Right forelimb (tissue), 1 donor: ENCODE measurements at regions not wholly inside any gene's neighbourhood (a gene's known extent, or its start where the extent isn't known, plus 50 kb on each side); places are given as distances from the start of the nearest gene placed in this dataset.

ENCODE experiments used
- DNase-seq: peaks from one replicate; pipeline ENCODE4 v3.0.0-alpha.2; 2018

DNA sequence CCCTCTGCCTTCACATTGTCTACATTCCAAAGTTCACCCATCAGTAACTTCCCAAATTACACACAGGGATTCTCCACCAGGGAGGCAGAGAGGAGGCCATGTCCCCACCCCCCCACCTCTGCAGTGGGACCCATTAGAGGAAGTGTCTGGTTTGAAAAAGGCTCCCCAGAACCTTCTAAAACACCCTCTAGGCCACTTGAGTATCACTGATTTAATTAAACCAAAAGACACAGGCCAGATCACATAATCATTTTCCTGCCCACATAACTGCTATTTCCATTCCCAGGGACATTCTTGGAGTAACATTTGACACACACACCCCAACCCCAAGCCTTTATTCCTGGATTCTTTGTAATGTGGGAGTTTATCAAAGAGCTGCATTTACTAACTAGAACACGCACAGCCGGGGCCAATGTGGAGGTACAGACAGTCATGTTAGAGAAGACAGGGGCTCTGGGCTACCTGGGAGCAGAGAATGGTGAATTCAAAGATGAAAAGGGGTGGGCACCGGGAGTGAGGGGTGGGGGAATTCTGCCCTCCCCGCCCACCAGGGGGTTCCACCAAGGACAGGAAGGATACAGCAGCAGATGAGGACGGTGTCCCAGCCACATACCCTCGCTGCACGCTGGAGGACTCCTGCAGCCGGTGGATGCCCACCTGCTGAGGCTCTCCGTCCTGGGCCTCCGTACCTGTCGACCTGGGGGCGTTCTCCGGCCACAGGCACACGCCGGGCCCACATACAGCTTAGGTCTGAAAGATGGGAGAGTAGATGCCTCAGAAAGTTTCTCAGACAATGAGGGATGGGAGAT is 201.4 kb upstream of the CTNNB1 start:
- peak; percentile 41 for DNase-seq

- no peak for DNase-seq
Measured at GRCh38 chr3:40999682-41000081, 199.6 kb upstream of the CTNNB1 start.

GRCh38 chr3:41000471-41000870 is 198.8 kb upstream of the CTNNB1 start:
- DNase-seq, result no peak

- no peak for DNase-seq
Measured at GRCh38 chr3:41001556-41001955, 197.7 kb upstream of the CTNNB1 start.

GRCh38 chr3:41002104-41002503 is 197.2 kb upstream of the CTNNB1 start:
- no peak for DNase-seq

- no peak for DNase-seq
Measured at GRCh38 chr3:41007399-41007798, 191.9 kb upstream of the CTNNB1 start.

DNA sequence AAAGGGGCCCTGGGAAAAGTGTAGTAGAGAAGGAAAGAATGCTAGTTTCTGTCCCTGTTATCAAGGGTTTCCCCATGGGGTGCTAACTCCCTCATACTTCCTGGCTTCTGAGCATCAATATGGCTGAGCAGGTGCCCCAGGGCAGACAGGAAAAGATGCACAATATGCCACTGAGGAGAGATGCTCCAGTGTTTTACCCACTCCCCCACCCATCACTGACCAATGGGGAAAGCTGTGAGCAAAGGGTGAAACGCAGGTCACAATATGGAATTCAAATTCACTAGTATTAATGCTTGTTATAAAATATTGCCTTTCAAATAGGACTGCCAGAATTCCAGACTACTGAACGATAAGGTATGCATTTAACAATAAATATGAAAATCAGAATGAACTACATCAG is 187.5 kb upstream of the CTNNB1 start:
- no peak for DNase-seq

DNA sequence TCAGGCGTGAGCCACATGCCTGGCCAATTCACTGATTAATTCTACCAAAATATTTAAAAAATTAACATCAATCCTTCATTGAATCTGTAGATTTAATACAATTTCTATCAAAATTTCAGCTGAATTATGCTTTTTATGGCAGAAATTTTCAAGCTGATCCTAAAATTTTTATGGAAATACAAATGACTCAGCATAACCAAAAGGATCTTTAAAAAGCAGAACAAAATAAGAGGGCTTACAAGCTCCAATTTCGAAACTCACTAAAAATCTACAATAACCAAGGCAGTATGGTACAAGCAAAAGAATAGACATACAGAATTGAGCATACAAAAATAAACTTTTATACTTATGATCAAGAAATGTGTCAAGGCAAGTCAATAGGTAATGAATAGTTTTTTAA is 180.4 kb upstream of the CTNNB1 start:
- no peak for DNase-seq

DNA sequence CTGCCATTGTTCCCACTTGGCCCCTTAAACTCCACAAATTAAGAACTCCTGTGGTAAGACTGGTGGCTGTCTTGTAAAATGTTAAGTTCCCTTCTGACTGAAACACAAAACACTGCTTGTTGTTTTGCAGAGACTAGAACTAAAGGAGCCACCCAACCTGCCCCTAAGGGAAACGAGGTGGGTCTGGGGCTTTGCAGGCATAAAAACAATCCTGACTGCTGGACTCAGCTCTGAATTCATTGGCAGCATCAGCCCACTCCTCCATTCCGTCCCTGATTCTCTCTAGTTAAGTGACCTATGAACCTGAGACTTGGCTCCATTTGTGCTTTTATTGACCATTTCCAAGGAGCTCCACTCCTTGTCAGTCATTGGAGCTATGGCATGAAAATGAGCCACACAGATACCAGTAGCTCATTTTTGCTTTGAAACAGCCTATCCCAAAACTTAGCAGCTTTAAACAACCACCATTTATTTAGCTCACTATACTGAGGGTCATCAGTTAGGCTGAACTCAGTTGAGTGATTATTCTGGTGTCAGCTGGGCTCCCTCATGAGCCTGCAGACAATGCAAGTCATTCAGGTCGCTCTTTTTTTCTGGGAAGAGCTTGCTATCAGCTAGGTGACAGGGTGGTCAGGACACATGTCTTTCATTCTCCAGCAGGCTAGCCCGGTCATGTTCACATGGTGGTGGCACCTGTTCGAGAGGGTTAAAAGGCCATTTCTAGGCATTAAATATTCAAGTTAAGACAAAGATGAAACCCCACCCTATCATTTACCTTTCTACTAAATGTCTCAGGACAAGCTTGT is 175.1 kb upstream of the CTNNB1 start:
- DNase-seq, result no peak

- no peak for DNase-seq
Measured at GRCh38 chr3:41026394-41027177, 172.7 kb upstream of the CTNNB1 start.

GRCh38 chr3:41029356-41029755 is 169.9 kb upstream of the CTNNB1 start:
- no peak for DNase-seq

- no peak for DNase-seq
Measured at GRCh38 chr3:41030220-41030619, 169.1 kb upstream of the CTNNB1 start.

DNA sequence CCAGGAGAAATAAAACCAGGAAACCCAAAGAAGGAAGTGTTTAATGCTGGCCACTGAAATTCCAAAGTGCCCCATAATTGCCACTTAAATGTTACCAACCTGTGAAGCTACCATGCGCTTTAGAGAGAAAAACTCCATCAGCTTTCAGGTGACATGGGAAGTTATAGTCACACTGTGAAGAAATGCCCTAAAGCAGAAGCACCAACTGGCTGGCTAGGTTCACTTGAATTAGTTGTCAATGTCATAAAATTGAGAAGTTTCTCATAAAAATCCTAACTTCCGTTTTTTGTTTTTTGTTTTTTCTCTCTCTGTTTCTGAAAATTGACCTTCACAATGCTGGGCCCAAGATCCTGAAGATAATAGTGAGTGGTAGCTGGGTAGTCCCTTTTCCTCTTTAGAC is 167.9 kb upstream of the CTNNB1 start:
- DNase-seq, result no peak

DNA sequence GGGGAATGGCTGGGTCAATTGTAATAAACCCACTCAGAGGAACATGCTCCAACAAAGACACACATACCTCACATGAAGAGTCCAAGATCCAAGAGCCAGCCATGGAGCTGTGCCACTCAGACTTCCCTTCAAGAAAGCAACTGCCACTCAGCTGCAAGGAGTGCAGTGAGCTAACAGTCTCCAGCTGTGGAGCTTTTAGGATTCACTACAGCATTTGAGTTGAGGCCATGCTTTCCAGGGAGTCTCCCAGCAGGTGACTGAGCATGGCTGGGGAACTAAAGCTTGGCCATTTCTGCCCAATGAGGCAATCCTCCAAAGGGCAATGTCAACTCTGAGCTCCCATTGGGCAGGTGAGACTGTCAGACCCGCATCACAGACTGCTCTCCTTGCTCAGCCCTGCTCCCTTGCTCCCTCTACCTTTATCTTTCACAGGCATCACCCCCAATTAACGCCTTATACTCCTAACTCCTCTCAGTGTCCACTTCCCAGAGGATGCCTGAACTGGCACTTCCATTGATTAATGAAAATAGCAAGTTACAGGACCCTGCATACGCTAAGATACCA is 165.3 kb upstream of the CTNNB1 start:
- no peak for DNase-seq

GRCh38 chr3:41035456-41036022 is 163.8 kb upstream of the CTNNB1 start:
- DNase-seq, result no peak

DNA sequence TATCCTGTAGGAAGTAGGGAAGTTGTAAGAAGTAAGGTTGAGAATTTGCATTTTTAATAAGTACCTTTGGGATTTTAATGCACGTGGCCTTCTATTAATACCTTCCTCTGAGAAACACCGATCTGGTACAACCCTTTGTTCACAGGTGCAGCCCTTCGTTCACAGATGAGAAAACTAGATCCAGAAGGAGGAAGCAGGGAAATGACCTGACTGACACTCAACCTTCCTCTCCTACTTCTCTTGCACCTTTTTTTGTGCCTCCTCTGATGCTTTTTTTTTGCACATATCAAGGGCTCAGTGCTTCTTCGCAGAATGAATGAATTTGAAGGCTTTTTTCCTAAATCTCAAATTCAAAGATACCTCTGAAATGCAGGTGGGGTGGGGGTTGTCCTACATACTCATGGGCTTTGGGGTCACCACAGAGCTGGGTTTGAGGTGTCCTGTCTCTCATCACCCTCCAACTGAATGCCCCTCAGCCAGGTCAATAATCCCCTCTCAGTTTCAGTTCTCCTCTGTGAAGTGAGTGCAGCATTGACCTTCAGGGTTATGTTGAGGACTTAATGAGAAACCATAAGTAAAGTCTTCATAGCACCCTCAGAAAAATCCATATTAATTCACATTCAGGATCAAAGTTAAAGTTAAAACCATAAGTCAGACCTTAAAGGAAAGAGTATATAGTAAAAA is 161.5 kb upstream of the CTNNB1 start:
- no peak for DNase-seq

DNA sequence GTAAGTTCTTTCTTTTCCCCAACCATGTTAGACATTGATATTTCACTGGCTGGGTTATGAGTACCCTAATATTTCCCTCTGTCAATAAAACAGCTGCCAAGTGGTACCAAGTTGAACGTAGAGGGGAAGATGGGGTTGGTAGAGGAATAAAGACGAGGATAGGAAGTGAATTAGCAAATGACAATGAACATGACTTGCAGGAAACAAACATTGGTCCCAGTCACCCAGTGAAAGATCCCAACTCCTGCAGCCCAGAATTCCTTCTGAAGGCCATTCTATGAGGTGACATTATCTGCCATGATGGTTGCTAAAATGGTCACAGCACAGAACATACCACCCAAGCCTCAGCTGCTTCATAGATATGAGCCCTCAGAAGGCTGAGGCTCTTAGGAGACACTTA is 159.0 kb upstream of the CTNNB1 start:
- DNase-seq, result no peak

- no peak for DNase-seq
Measured at GRCh38 chr3:41041462-41041861, 157.8 kb upstream of the CTNNB1 start.

GRCh38 chr3:41041899-41042298 is 157.4 kb upstream of the CTNNB1 start:
- no peak for DNase-seq

DNA sequence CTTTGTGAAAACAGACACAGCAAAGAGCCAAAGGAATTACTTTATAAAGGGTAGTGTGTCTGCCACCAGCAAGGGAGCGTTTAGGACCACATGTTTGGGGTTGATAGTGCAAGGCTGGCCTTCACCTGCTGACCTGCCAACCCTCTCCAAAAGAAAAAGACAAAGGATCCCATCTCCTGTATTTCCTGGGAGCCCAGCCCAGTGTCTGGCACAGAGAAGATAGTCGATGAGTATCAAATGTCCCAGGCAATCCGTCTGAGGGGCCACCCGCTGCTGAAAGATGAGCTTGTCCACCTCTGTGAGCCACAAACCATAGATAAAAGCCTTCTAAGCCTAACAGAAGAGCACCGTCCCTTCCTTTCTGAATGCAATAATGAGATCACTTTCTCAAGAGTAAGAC is 154.8 kb upstream of the CTNNB1 start:
- DNase-seq, result no peak

DNA sequence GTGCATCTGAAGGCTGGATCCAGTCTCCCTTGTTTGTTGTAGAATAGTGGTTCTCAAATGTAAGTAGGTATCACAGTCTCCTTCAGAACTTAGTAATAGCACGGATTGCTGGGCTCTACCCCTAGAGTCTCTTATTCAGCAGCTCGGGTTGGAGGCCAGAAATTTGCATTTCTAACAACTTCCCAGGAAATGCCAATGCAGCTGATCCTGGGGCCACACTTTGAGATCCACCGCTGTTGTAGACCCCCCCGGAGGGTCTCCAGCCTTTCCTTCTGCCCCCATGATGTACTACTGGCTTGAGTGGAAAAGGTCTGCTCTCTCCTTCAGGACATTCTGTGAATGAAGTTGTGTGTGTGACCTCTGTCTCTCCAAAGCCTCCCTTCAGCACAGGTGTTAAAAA is 153.8 kb upstream of the CTNNB1 start:
- DNase-seq, result no peak

DNA sequence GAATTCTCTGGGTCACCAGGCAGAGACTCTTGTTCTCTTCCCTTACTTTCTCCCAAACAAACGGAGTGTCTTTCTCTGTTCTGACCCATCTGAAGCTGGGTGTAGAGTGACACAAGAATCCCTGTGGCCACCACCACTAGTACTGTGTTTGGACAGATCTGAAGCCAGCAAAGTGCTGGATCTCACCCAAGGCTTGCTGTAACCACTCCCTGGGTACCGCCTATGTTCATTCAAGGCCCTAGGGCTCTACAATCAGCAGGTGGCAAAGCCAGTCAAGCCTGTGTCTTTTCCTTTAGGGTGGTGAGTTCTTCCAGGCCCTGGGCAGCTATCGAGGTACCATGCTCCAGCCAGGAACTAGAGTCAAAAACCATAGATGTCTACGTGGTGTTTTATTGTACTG is 149.2 kb upstream of the CTNNB1 start:
- no peak for DNase-seq
